Lower leg skin (tissue), 4 donors: ENCODE measurements at regions not wholly inside any gene's neighbourhood (a gene's known extent, or its start where the extent isn't known, plus 50 kb on each side); places are given as distances from the start of the nearest gene placed in this dataset.

ENCODE experiments used
- DNase-seq, 2 donors: peaks; one replicate each; pipeline ENCODE4 v3.0.0-alpha.2; 2019; ENCODE audit warnings: low spot score in 2 of 2
- H3K4me3 ChIP-seq: fragments of 200-600 bp; sonication (generic); 2 replicates; pipeline ENCODE4 v1.5.1; 2017; ENCODE audit warnings: mild to moderate bottlenecking, low read depth; ENCODE audit not compliant: poor library complexity, severe bottlenecking
- CTCF ChIP-seq, 3 donors: fragments of 450-650 bp; IDR thresholded peaks; one replicate each; pipeline ENCODE4 v1.5.1; 2016; ENCODE audit warnings: antibody characterized with exemption in 3 of 3, mild to moderate bottlenecking in 3 of 3, moderate library complexity in 2 of 3
- POLR2A ChIP-seq, 2 donors: fragments of 450-650 bp; IDR thresholded peaks; one replicate each; pipeline ENCODE4 v1.6.1; 2016 to 2017; ENCODE audit warnings: antibody characterized with exemption in 2 of 2, mild to moderate bottlenecking in 1 of 2, moderate library complexity in 1 of 2
- WGBS, 2 donors: methylation state at CpG; one replicate each; pipeline ENCODE4 v1.1.5; 2018; 5-methylcytosine and 5-hydroxymethylcytosine counted together
- intact Hi-C: fragments of 100-400 bp; cut with DNase I; formaldehyde crosslinking; loops from one replicate; pipeline ENCODE4 v1.15.0; 2023; ENCODE audit warnings: low total_unique reads

GRCh38 chr21:28084951-28085350 lies 907.7 kb downstream of the LTN1 start:
- TF ChIP-seq CTCF (IDR thresholded peaks at IDR 0.05) (no peak), POLR2A (IDR thresholded peaks at IDR 0.05) (no peak)
- H3K4me3 ChIP-seq, result no peak overlapping the region
- no peak for DNase-seq
- intact Hi-C loops, result no loop called here
- WGBS, 2 donors, result 81 to 89% methylated on average over 2 of the region's 2 CpGs

GRCh38 chr21:28083350-28083749 lies 909.3 kb downstream of the LTN1 start:
- 90 to 91% methylated on average over 3 of the region's 3 CpGs for WGBS, 2 donors
- intact Hi-C loops, result no loop called here
- H3K4me3 ChIP-seq, result no peak overlapping the region
- TF ChIP-seq POLR2A (IDR thresholded peaks at IDR 0.05), result no peak
- DNase-seq, result no peak

- intact Hi-C loops, result no loop called here
- TF ChIP-seq POLR2A (IDR thresholded peaks at IDR 0.05) (no peak), CTCF (IDR thresholded peaks at IDR 0.05) (no peak)
- 95 to 96% methylated on average over 2 of the region's 2 CpGs for WGBS, 2 donors
- DNase-seq, result no peak
- no peak overlapping the region for H3K4me3 ChIP-seq
Measured at GRCh38 chr21:28078126-28078525, 914.6 kb downstream of the LTN1 start.

GRCh38 chr21:28074676-28075075 lies 918.0 kb downstream of the LTN1 start:
- H3K4me3 ChIP-seq, result no peak overlapping the region
- TF ChIP-seq CTCF (IDR thresholded peaks at IDR 0.05) (no peak), POLR2A (IDR thresholded peaks at IDR 0.05) (no peak)
- DNase-seq, result no peak
- intact Hi-C loops, result no loop called here
- 0 to 56% methylated on average over 1 of the region's 1 CpG for WGBS, 2 donors

GRCh38 chr21:28072601-28073000 lies 920.1 kb downstream of the LTN1 start:
- TF ChIP-seq CTCF (IDR thresholded peaks at IDR 0.05) (no peak), POLR2A (IDR thresholded peaks at IDR 0.05) (no peak)
- intact Hi-C loops, result no loop called here
- 77 to 78% methylated on average over 5 of the region's 5 CpGs for WGBS, 2 donors

GRCh38 chr21:28069450-28069923 lies 923.2 kb downstream of the LTN1 start:
- 54 to 60% methylated on average over 6 of the region's 6 CpGs for WGBS, 2 donors
- DNase-seq, result no peak
- intact Hi-C loops, result no loop called here
- no peak overlapping the region for H3K4me3 ChIP-seq
- no peak for TF ChIP-seq POLR2A (IDR thresholded peaks at IDR 0.05)
- TF ChIP-seq CTCF (IDR thresholded peaks at IDR 0.05), result no peak

More at GRCh38 chr21:28072601-28073000, 920.1 kb downstream of the LTN1 start:
- no peak overlapping the region for H3K4me3 ChIP-seq
- DNase-seq, result no peak
